Ishikawa (cell line): ENCODE measurements at regions not wholly inside any gene's neighbourhood (a gene's known extent, or its start where the extent isn't known, plus 50 kb on each side); places are given as distances from the start of the nearest gene placed in this dataset.

Experiments used
- FOXM1 ChIP-seq: IDR thresholded peaks from 2 replicates; pipeline ENCODE4 v1.6.1; 2012; ENCODE audit warnings: low read depth, borderline replicate concordance
- NFIC ChIP-seq: IDR thresholded peaks from 2 replicates; pipeline ENCODE4 v1.6.1; 2012
- REST ChIP-seq: IDR thresholded peaks from 2 replicates; pipeline ENCODE4 v1.6.1; 2012; ENCODE audit warnings: low read depth, mild to moderate bottlenecking

GRCh38 chr22:49368221-49368975 is 459.3 kb downstream of the BRD1 start:
- TF ChIP-seq REST (no peak), FOXM1 (no peak), NFIC (no peak)
